ENCODE measurements at regions not wholly inside any gene's neighbourhood (a gene's known extent, or its start where the extent isn't known, plus 50 kb on each side); places are given as distances from the start of the nearest gene placed in this dataset.

- TF ChIP-seq, protein P1, sequence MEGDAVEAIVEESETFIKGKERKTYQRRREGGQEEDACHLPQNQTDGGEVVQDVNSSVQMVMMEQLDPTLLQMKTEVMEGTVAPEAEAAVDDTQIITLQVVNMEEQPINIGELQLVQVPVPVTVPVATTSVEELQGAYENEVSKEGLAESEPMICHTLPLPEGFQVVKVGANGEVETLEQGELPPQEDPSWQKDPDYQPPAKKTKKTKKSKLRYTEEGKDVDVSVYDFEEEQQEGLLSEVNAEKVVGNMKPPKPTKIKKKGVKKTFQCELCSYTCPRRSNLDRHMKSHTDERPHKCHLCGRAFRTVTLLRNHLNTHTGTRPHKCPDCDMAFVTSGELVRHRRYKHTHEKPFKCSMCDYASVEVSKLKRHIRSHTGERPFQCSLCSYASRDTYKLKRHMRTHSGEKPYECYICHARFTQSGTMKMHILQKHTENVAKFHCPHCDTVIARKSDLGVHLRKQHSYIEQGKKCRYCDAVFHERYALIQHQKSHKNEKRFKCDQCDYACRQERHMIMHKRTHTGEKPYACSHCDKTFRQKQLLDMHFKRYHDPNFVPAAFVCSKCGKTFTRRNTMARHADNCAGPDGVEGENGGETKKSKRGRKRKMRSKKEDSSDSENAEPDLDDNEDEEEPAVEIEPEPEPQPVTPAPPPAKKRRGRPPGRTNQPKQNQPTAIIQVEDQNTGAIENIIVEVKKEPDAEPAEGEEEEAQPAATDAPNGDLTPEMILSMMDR (IDR thresholded peaks at IDR 0.05): no peak
- no peak for TF ChIP-seq POLR2A (IDR thresholded peaks at IDR 0.05)
Observed at GRCh38 chr2:124996406-124996805, 971.3 kb downstream of the CNTNAP5 start.

Measured in lower leg skin (tissue), 3 donors.